Stomach (tissue), 8 donors: ENCODE measurements at regions not wholly inside any gene's neighbourhood (a gene's known extent, or its start where the extent isn't known, plus 50 kb on each side); places are given as distances from the start of the nearest gene placed in this dataset.
"Not testable (repeated sequence)": the region's sequence is repeated elsewhere in the genome, so short reads cannot be mapped to it uniquely, and the experiment has no call there.

Source experiments
- DNase-seq, 2 donors: peaks; one replicate each; pipeline versions ENCODE4 v3.0.0 to v3.0.0-alpha.2; 2013 to 2019
- H3K27ac ChIP-seq, 5 donors: fragments of 200-600 bp in 4 of 5; sonication (generic) in 4 of 5; one replicate each; pipeline ENCODE4 v1.5.1; 2013 to 2019; ENCODE audit warnings: mild to moderate bottlenecking in 1 of 5, moderate library complexity in 1 of 5
- H3K27me3 ChIP-seq, 3 donors: fragments of 200-600 bp; sonication (generic); one replicate each; pipeline ENCODE4 v1.5.1; 2017 to 2019; ENCODE audit warnings: mixed run types in 1 of 3
- H3K36me3 ChIP-seq, 4 donors: fragments of 200-600 bp; sonication (generic); 1 replicate in 3 of 4; 2 replicates in 1 of 4; pipeline ENCODE4 v1.5.1; 2016 to 2019
- H3K4me1 ChIP-seq, 4 donors: fragments of 200-600 bp; sonication (generic); one replicate each; pipeline ENCODE4 v1.5.1; 2016 to 2019
- H3K4me3 ChIP-seq, 4 donors: fragments of 200-600 bp; sonication (generic) in 3 of 4; one replicate each; pipeline ENCODE4 v1.5.1; 2016 to 2019; ENCODE audit warnings: mild to moderate bottlenecking in 1 of 4
- H3K9me3 ChIP-seq, 4 donors: fragments of 200-600 bp; sonication (generic); one replicate each; pipeline ENCODE4 v1.5.1; 2016 to 2019
- EP300 ChIP-seq: sonication (generic); formaldehyde crosslinking; IDR thresholded peaks from one replicate; pipeline ENCODE4 v1.6.1; 2017; ENCODE audit warnings: antibody characterized with exemption
- POLR2A ChIP-seq, 4 donors: fragments of 450-650 bp; IDR thresholded peaks; one replicate each; pipeline ENCODE4 v1.6.1; 2016; ENCODE audit warnings: antibody characterized with exemption in 4 of 4, control low read depth in 2 of 4, mild to moderate bottlenecking in 1 of 4, moderate library complexity in 1 of 4
- POLR2AphosphoS5 ChIP-seq, 3 donors: sonication (generic); formaldehyde crosslinking; IDR thresholded peaks; one replicate each; pipeline ENCODE4 v1.6.1; 2016; ENCODE audit warnings: antibody characterized with exemption in 3 of 3
- WGBS, 5 donors: extraction: QIAGEN DNeasy Blood & Tissue Kit in 3 of 5; methylation state at CpG; one replicate each; pipeline versions ENCODE4 v1.1.5 to v1.1.7; 2013 to 2018; 5-methylcytosine and 5-hydroxymethylcytosine counted together
- intact Hi-C: fragments of 100-400 bp; cut with DNase I; formaldehyde crosslinking; loops from one replicate; pipeline ENCODE4 v1.15.1; 2023; ENCODE audit warnings: low total_unique reads
- TF ChIP-seq, protein P1 (sequence below), 7 experiments: fragments of 450-650 bp in 4 of 7; fragments of 200-600 bp in 3 of 7; sonication (generic) in 3 of 7; IDR thresholded peaks; one replicate each; pipeline ENCODE4 v1.5.1; 2016 to 2019; ENCODE audit warnings: antibody characterized with exemption in 7 of 7, control low read depth in 2 of 7, mild to moderate bottlenecking in 1 of 7
- donor health status: healthy with polysubstance abuse.
- donor health status: Bipolar disorder and iron deficiency.
- donor health status: healthy.

DNA sequence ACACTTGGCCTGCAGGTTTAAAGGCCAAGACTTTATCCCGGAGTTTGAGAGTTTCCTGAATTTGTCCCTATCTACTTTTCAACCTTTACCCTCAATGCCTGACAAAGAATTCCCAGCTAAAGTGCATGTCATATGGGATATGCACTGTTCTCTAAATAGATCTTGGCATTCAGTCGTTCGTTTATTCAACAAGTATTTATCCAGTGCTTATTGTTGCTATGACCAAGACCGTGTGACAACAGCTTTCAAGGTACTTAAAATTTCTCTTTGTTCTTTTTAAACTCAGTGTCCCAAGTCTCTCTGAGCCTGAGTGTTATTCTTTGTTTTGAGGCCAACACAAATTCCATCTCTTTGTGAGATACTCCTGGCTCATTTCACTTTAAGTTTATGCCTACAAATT is 133.4 kb downstream of the RGPD3 start:
- no peak for TF ChIP-seq EP300
- TF ChIP-seq, protein P1, sequence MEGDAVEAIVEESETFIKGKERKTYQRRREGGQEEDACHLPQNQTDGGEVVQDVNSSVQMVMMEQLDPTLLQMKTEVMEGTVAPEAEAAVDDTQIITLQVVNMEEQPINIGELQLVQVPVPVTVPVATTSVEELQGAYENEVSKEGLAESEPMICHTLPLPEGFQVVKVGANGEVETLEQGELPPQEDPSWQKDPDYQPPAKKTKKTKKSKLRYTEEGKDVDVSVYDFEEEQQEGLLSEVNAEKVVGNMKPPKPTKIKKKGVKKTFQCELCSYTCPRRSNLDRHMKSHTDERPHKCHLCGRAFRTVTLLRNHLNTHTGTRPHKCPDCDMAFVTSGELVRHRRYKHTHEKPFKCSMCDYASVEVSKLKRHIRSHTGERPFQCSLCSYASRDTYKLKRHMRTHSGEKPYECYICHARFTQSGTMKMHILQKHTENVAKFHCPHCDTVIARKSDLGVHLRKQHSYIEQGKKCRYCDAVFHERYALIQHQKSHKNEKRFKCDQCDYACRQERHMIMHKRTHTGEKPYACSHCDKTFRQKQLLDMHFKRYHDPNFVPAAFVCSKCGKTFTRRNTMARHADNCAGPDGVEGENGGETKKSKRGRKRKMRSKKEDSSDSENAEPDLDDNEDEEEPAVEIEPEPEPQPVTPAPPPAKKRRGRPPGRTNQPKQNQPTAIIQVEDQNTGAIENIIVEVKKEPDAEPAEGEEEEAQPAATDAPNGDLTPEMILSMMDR (IDR thresholded peaks at IDR 0.05): no peak
- no peak for TF ChIP-seq POLR2AphosphoS5 (IDR thresholded peaks at IDR 0.05)
- no peak for TF ChIP-seq POLR2A (IDR thresholded peaks at IDR 0.05)
- Histone ChIP-seq H3K27me3 (no peaks in the 10 kb centered on the region), H3K9me3 (peaks cover 0 to 4% (median 0%) of the 10 kb centered on the region in 4 donors), H3K27ac (no peak overlapping the region), H3K4me3 (no peak overlapping the region), H3K36me3 (no peaks in the 10 kb centered on the region), H3K4me1 (no peaks in the 10 kb centered on the region)
- no peak for DNase-seq
- WGBS, 5 donors: 26 to 31% (median 28%) methylated on average over 4 of the region's 4 CpGs
- intact Hi-C loops: no loop called here

DNA sequence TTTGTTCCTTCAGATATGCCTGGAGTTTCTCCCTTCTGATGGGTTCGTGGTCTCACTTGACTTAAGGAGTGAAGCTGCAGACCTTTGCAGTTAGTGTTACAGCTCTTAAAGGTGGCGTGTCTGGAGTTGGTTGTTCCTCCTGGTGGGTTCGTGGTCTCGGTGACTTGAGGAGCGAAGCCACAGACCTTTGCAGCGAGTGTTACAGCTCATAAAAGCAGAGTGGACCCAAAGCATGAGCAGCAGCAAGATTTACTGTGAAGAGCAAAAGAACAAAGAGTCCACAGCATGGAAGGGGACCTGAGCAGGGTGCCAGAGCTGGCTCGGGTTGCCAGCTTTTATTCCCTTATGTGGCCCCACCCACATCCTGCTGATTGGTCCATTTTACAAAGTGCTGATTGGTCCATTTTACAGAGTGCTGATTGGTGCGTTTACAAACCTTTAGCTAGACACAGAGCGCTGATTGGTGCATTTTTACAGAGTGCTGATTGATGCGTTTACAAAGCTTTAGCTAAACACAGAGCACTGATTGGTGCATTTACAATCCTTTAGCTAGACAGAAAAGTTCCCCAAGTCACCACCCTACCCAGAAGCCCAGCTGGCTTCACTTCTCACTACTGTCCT is 134.8 kb downstream of the RGPD3 start:
- H3K36me3 ChIP-seq, H3K9me3 ChIP-seq, H3K4me3 ChIP-seq, H3K4me1 ChIP-seq, intact Hi-C loops, H3K27ac ChIP-seq, H3K27me3 ChIP-seq, DNase-seq: not testable (repeated sequence)
- WGBS, 5 donors: 83 to 94% (median 92%) methylated on average over 10 of the region's 10 CpGs

DNA sequence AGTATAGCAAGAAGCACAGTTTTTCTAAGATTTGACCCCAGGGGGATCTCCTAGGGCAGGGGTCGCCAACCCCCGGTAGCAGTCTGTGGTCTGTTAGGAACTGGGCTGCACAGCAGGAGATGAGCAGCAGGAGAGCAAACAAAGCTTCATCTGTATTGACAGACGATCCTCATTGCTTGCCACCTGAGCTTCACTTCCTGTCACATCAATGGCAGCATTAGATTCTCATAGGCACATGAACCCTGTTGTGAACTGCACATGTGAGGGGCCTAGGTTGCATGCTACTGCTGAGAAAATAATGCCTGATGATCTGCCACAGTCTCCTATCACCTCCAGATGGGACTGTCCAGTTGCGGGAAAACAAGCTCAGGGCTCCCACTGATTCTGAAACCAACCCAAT is 136.2 kb downstream of the RGPD3 start:
- Histone ChIP-seq H3K4me3 (no peak overlapping the region), H3K27ac (no peak overlapping the region), H3K9me3 (peaks cover 0 to 4% (median 0%) of the 10 kb centered on the region in 4 donors), H3K4me1 (no peaks in the 10 kb centered on the region), H3K36me3 (no peaks in the 10 kb centered on the region), H3K27me3 (no peaks in the 10 kb centered on the region)
- DNase-seq: no peak
- intact Hi-C loops: no loop called here
- WGBS, 5 donors: 58 to 68% (median 60%) methylated on average over 4 of the region's 4 CpGs
- TF ChIP-seq, protein P1 (IDR thresholded peaks at IDR 0.05): no peak
- TF ChIP-seq POLR2AphosphoS5 (IDR thresholded peaks at IDR 0.05): no peak
- no peak for TF ChIP-seq EP300
- no peak for TF ChIP-seq POLR2A (IDR thresholded peaks at IDR 0.05)

DNA sequence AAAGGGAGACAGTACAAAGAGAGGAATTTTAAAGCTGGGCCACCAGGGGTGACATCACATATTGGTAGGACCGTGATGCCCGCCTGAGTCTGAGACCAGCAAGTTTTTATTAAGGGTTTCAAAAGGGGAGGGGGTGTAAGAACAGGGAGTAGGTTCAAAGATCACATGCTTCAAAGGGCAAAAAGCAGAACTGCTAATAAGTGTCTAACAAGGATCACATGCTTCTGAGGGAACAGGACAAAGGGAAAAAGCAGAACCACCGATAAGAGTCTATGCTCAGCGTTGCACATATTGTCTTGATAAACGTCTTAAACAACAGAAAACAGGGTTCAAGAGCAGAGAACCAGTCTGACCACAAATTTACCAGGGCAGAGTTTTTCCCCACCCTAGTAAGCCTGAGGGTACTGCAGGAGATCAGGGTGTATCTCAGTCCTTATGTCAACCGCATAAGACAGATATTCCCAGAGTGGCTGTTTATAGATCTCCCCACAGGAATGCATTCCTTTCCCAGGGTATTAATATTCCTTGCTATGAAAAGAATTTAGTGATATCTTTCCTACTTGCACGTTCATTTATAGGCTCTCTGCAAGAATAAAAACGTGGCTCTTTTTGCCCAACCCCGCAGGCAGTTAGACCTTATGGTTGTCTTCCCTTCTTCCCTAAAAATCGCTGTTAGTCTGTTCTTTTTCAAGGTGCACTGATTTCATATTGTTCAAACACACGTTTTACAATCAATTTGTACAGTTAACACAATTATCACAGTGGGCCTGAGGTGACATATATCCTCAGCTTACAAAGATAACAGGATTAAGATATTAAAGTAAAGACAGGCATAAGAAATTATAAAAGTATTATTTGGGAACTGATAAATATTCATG is 136.5 kb upstream of the UXS1 start:
- H3K27me3 ChIP-seq, H3K27ac ChIP-seq, H3K9me3 ChIP-seq, H3K4me3 ChIP-seq, DNase-seq, H3K36me3 ChIP-seq, H3K4me1 ChIP-seq, intact Hi-C loops: not testable (repeated sequence)
- 62 to 72% (median 69%) methylated on average over 11 of the region's 11 CpGs for WGBS, 5 donors

DNA sequence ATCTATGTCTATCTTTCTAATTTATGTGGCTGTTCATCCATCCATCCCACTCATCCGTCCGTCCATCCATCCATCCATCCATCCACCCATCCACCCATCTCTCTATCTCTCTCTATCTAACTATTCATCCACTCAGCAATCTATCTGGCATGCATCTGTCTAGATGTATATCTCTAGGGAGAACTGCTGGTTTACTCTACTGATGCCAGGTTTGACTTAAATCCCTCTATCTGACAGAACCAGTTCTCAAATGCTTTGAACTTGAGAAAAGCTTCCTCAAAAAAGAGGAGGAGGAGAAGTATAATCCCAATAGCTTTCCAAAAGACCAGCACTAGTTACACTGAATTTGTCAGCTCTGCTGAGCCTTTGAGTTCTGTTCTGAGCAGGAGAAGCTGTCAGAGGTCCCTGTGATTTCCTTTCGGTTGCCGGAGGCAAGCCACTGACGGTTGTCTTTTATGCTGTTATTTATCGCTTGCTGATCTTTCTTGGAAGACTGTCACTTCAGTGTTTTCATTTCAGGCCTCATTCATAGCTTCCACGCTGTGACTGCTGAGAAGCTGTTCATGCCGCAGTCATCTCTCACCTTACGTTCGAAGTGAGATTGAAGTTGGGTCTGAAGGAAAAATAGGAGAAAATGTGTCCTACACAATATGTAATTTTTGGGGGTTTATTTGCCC is 129.4 kb upstream of the UXS1 start:
- TF ChIP-seq POLR2A (IDR thresholded peaks at IDR 0.05) (no peak), POLR2AphosphoS5 (IDR thresholded peaks at IDR 0.05) (no peak), EP300 (no peak)
- TF ChIP-seq, protein P1 (IDR thresholded peaks at IDR 0.05): no peak
- H3K27me3 ChIP-seq: no peaks in the 10 kb centered on the region
- no peaks in the 10 kb centered on the region for H3K9me3 ChIP-seq
- WGBS, 5 donors: 71 to 83% (median 79%) methylated on average over 10 of the region's 10 CpGs
- DNase-seq: no peak
- no peak overlapping the region for H3K4me3 ChIP-seq
- intact Hi-C loops: no loop called here
- H3K27ac ChIP-seq: no peak overlapping the region
- no peaks in the 10 kb centered on the region for H3K36me3 ChIP-seq
- H3K4me1 ChIP-seq: no peaks in the 10 kb centered on the region
